CD4-positive, alpha-beta T cell treated with Interferon gamma for 1 hour (primary cell): ENCODE measurements at regions not wholly inside any gene's neighbourhood (a gene's known extent, or its start where the extent isn't known, plus 50 kb on each side); places are given as distances from the start of the nearest gene placed in this dataset.
"Not testable (repeated sequence)": the region's sequence is repeated elsewhere in the genome, so short reads cannot be mapped to it uniquely, and the experiment has no call there.

Experiments
- DNase-seq: peaks from one replicate; pipeline ENCODE4 v3.0.0-alpha.2; 2020

- no peak for DNase-seq
These were observed 111.6 kb upstream of the MAN1A1 start for GRCh38 chr6:119461187-119461586.

DNA sequence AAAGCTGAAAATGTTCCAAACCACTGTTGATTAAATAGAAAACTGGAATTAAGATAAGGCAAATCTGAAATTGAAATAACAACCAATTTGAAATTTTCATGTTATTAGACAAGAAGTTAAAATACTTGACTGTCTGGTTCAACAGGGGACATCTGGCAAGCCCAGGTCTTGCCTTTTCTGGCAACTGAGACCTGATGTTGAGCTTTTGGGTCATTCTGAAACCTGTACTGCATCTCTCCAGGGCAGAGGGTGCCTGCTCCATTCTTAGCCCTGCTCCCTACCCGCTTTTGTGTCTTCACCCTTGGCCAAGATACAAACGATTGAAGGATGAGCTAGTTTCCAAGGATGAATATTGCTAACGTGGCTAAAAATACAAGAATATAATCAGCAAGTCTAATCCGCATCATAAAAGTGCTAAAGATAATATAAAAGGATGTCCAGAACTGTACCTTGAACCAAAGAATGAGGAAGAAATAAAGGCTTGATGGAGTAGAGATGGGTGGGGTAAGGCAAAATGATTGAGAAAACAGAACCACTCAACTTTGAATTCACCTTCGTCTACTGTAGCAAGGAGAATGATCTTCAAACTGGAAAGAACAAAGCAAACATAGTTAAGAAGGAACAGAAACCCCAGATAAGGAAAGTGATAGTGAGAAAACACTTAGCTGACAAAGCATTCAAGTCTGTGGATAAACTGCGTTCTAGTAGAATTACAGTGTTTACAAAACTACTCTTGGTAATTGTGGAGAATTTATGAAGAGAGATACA, 109.8 kb upstream of the MAN1A1 start:
- no peak for DNase-seq

GRCh38 chr6:119454714-119455113, 105.2 kb upstream of the MAN1A1 start:
- DNase-seq, result no peak

DNA sequence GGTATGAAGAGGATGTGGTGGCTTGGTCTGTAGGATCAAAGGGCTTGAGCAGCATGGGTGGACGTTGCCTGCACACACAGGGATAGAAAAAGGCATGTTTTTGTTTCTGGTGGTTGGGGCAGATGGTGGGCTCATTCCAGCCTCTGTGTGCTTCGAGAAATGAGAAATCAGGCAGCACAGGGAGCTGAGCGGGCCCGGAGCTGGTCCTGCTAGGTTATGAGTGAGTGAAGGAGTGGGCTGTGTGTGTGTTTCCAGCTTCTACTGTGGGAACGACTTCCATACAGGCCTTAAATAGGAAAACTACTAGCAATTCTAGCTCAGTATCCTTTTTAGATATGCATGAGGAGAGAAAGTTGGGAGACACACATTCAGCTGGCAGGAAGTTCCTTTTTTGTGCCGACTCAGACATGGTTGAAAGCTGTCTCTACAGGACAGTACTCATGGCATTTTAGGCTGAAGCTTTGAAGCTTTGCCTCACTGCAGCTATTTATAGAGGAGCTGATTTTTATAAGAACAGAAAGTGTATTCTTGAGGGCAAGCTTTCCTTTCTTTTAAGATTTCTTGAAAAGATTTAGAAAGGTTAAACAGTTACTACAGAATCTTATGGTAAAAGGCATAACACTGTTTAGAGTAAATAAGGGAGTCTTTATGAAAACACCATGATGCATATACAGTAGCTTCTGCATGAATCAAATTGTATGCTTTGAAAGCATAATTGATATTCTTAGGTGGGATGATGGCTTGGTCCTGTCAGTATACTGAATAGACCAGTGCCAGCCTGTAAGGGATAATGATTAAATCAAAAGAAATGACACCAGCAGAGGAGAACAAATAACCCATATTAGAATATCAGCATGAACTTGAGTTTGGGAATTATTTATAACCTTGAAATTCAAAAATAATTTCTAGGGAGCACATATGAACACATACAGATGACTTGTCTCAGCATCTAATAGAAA, 104.0 kb upstream of the MAN1A1 start:
- no peak for DNase-seq

DNA sequence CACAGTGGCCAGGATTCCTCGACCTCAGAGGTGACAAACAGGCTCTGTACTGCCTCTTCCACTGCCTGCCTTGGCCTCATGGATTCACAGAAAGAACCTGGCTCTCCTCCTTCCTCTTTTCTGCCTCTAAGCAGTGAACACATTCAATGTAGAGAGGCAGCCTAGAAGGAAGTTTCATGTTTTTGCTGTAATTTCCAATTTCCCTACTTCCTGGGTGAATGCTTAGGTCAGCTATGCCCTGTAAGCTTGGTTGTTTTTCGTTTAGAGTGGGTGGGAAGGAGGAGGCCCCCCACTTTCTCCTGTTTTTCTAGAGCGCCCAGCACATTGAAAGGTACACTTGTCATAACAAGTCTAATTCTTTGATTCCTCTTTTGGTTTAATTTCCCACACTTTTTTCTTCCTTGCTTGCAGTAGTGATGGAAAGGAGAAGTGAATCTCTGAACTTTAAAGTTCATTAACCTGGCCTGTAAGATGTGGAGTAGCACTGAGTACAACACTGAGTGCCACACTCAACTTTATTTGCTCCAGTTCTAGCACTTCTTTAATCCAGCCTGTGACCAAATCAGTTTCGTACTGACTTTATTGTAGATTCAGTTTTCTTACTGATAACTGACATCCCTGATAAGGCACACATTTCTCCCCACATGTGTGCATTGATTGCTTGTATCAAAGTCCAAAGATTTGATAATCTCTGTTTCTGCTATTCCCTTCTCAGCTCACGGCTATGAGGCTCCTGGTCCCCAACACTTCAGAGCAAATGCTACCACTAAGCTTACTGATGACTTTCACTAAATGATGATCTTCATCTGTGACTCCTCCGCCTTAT, 100.0 kb upstream of the MAN1A1 start:
- no peak for DNase-seq

DNA sequence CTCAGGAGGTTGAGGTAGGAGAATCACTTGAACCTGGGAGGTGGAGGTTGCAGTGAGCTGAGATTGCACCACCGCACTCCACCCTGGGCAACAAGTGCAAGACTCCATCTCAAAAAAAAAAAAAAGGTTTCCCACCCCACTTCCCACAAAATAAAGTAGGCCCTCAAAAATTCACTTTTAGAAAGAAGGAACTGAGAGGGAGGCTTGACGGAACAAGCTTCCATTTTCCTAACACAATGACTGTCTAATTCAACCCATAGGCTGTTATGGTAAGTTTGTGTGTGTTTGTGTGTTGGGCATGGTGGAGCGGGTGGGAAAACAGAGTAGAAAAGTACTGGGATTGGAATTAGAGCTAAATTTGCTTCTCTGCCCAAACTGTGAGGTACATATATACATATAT, 98.4 kb upstream of the MAN1A1 start:
- no peak for DNase-seq

GRCh38 chr6:119446609-119447008, 97.0 kb upstream of the MAN1A1 start:
- no peak for DNase-seq

GRCh38 chr6:119446115-119446554, 96.6 kb upstream of the MAN1A1 start:
- no peak for DNase-seq

GRCh38 chr6:119445666-119446065, 96.1 kb upstream of the MAN1A1 start:
- no peak for DNase-seq

GRCh38 chr6:119444642-119445557, 95.3 kb upstream of the MAN1A1 start:
- DNase-seq, result no peak

- DNase-seq, result no peak
These were observed 94.6 kb upstream of the MAN1A1 start for GRCh38 chr6:119443993-119444641.

DNA sequence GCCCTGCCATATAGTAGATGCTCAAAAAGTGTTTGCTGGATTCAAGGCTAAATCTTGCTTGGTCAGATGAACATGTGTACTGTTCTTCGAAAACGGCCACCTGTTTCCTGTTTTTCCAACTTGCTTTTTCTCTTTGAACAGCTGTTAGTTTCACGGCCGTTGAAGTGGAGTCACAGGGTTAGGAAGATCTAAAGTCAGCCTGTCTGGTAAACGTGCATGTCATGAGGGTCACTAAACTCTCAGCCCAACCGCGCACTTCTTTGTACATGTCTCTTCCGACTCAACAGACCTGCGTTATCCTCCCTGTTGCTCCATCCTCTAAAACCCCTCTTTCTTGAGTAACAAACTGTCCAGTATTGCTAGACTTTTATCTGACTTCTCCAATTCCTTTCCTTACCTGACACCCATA, 93.2 kb upstream of the MAN1A1 start:
- DNase-seq, result peak; percentile 2

- no peak for DNase-seq
These were observed 91.4 kb upstream of the MAN1A1 start for GRCh38 chr6:119440953-119441352.

DNA sequence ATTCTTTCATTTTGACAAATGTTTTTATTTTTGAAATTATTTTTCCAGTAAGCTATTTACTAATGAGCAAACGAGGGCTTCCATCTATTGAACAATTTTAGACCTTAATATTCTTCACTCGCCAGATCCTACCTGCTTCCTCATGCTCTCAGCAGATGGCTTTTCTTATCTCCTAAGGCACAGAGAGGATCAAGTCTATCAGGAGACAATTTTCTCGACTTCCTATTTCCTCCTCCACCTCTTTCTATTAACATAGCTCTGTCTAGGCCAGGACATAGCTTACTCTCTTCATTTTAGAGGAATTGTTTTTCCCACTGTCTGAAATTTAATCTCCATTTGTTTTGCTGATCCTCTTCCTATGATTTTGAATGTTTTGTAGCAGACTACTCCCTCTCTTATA, 87.0 kb upstream of the MAN1A1 start:
- no peak for DNase-seq

- DNase-seq, result no peak
These were observed 82.2 kb upstream of the MAN1A1 start for GRCh38 chr6:119431799-119432198.

- no peak for DNase-seq
These were observed 81.2 kb upstream of the MAN1A1 start for GRCh38 chr6:119430805-119431204.

DNA sequence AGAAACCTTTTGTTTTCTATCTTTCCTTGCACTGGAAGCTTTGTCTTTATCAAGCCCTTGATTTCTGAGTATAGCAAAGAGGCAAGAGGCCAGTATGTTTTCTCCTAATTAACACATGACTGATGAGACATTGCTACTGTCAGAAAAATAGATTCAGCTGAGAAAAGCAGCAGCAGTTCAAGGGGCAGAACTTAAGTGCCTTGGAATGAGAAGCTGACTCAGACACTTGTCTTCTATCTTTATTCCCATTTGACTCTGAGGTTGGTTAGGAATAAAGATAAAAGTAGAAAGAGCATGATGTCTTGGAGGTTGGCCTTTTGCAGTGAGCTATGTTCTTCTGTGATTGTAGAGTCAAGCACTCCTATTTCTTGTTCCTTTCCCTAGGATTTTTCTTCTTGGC, 79.1 kb upstream of the MAN1A1 start:
- no peak for DNase-seq

- no peak for DNase-seq
These were observed 77.1 kb upstream of the MAN1A1 start for GRCh38 chr6:119426619-119427018.

GRCh38 chr6:119423996-119424395, 74.4 kb upstream of the MAN1A1 start:
- no peak for DNase-seq

DNA sequence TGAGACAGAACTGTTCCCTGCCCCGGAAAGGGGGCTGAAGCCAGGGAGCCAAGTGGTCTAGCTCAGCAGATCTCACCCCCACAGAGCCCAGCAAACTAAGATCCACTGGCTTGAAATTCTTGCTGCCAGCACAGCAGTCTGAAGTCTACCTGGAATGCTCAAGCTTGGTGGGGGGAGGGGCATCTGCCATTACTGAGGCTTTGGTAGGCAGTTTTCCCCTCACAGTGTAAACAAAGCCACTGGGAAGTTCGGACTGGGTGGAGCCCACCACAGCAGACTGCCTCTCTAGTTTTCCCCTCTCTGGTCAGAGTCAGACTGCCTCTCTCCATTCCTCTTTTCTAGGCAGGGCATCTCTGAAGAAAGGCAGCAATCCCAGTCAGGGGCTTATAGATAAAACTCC, 68.5 kb upstream of the MAN1A1 start:
- not testable (repeated sequence) for DNase-seq

DNA sequence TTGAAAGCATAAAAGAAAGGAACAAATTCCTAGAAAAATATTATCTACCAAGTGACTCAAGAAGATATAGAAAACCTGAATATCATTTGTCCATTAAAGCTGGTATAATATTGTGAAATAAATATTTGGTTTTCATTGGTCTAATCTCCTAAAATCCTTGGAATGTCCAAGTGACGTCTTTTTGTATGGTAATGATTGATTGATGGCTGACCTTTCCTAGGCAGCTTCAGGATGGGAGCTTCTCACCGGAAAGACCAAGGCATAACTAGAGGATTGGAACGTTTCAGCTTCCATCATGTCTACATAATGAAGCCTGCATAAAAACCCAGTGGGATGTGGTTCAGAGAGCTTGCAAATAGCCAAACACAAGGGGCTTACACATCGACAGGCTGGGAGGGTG, 57.6 kb upstream of the MAN1A1 start:
- no peak for DNase-seq
